ENCODE measurements at regions not wholly inside any gene's neighbourhood (a gene's known extent, or its start where the extent isn't known, plus 50 kb on each side); places are given as distances from the start of the nearest gene placed in this dataset.

- TF ChIP-seq, protein P1, sequence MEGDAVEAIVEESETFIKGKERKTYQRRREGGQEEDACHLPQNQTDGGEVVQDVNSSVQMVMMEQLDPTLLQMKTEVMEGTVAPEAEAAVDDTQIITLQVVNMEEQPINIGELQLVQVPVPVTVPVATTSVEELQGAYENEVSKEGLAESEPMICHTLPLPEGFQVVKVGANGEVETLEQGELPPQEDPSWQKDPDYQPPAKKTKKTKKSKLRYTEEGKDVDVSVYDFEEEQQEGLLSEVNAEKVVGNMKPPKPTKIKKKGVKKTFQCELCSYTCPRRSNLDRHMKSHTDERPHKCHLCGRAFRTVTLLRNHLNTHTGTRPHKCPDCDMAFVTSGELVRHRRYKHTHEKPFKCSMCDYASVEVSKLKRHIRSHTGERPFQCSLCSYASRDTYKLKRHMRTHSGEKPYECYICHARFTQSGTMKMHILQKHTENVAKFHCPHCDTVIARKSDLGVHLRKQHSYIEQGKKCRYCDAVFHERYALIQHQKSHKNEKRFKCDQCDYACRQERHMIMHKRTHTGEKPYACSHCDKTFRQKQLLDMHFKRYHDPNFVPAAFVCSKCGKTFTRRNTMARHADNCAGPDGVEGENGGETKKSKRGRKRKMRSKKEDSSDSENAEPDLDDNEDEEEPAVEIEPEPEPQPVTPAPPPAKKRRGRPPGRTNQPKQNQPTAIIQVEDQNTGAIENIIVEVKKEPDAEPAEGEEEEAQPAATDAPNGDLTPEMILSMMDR (IDR thresholded peaks at IDR 0.05): no peak
- no peak for TF ChIP-seq POLR2A (IDR thresholded peaks at IDR 0.05)
Measured at GRCh38 chr10:78648256-78648860, 420.4 kb upstream of the ZMIZ1 start.

Measured in right lobe of liver (tissue), 4 donors.